DMS53 treated with DMSO at 0.1 percent for 48 hours (cell line): ENCODE measurements at regions not wholly inside any gene's neighbourhood (a gene's known extent, or its start where the extent isn't known, plus 50 kb on each side); places are given as distances from the start of the nearest gene placed in this dataset.
"Not testable (repeated sequence)": the region's sequence is repeated elsewhere in the genome, so short reads cannot be mapped to it uniquely, and the experiment has no call there.

Experiments
- DNase-seq: peaks from one replicate; lab custom pipeline; 2025; ENCODE audit not compliant: unreplicated experiment; lab: John Stamatoyannopoulos, UW

- DNase-seq: no peak
These were observed 67.0 kb upstream of the LSAMP start for GRCh38 chr3:116512281-116512680.

- no peak for DNase-seq
These were observed 67.6 kb upstream of the LSAMP start for GRCh38 chr3:116512931-116513330.

- DNase-seq: no peak
These were observed 70.7 kb upstream of the LSAMP start for GRCh38 chr3:116515973-116516372.

GRCh38 chr3:116517308-116517707, 72.0 kb upstream of the LSAMP start:
- peak; percentile 46 for DNase-seq

- not testable (repeated sequence) for DNase-seq
These were observed 73.8 kb upstream of the LSAMP start for GRCh38 chr3:116519101-116519500.

- DNase-seq: not testable (repeated sequence)
These were observed 74.5 kb upstream of the LSAMP start for GRCh38 chr3:116519823-116520222.

GRCh38 chr3:116524453-116525210, 79.3 kb upstream of the LSAMP start:
- DNase-seq: no peak

- no peak for DNase-seq
These were observed 107.0 kb upstream of the LSAMP start for GRCh38 chr3:116552246-116552645.

- DNase-seq: no peak
These were observed 108.1 kb upstream of the LSAMP start for GRCh38 chr3:116553355-116553754.

- no peak for DNase-seq
These were observed 116.2 kb upstream of the LSAMP start for GRCh38 chr3:116561529-116561928.

- peak; percentile 5 for DNase-seq
These were observed 118.1 kb upstream of the LSAMP start for GRCh38 chr3:116563351-116563750.

GRCh38 chr3:116566478-116566960, 121.2 kb upstream of the LSAMP start:
- DNase-seq: no peak

- DNase-seq: peak; percentile 31
These were observed 124.3 kb upstream of the LSAMP start for GRCh38 chr3:116569611-116570010.

- no peak for DNase-seq
These were observed 129.7 kb upstream of the TUSC7 start for GRCh38 chr3:116579840-116580239.

- DNase-seq: no peak
These were observed 123.2 kb upstream of the TUSC7 start for GRCh38 chr3:116586285-116586944.

GRCh38 chr3:116591236-116591635, 118.3 kb upstream of the TUSC7 start:
- DNase-seq: no peak

GRCh38 chr3:116601206-116601605, 108.4 kb upstream of the TUSC7 start:
- DNase-seq: no peak

- no peak for DNase-seq
These were observed 102.4 kb upstream of the TUSC7 start for GRCh38 chr3:116607205-116607604.

GRCh38 chr3:116610124-116610523, 99.5 kb upstream of the TUSC7 start:
- no peak for DNase-seq

GRCh38 chr3:116614795-116615362, 94.7 kb upstream of the TUSC7 start:
- DNase-seq: peak; percentile 18

GRCh38 chr3:116618138-116618537, 91.4 kb upstream of the TUSC7 start:
- DNase-seq: no peak

GRCh38 chr3:116618930-116619329, 90.6 kb upstream of the TUSC7 start:
- no peak for DNase-seq
